ENCODE measurements at regions not wholly inside any gene's neighbourhood (a gene's known extent, or its start where the extent isn't known, plus 50 kb on each side); places are given as distances from the start of the nearest gene placed in this dataset.
A peak's percentile ranks its signal among the peaks of the same experiment; 100 is the strongest.

- no peaks in the 10 kb centered on the region for H3K36me3 Mint-ChIP-seq
- peaks cover 4 to 15% (median 5%) of the 10 kb centered on the region in 3 donors for H3K27me3 Mint-ChIP-seq (ENCODE audit: low read depth in 3 of 3)
- no peak overlapping the region for H3K4me3 Mint-ChIP-seq
- H3K4me1 Mint-ChIP-seq: peaks cover 8 to 10% of the 10 kb centered on the region in 2 donors
- H3K9me3 Mint-ChIP-seq: no peaks in the 10 kb centered on the region
- H3K27ac Mint-ChIP-seq: peak overlapping the region in 1 of 6 donors; percentile 7
- no peak for DNase-seq
Observed at GRCh38 chr9:134267305-134267880, 58.9 kb upstream of the RXRA start.

DNA sequence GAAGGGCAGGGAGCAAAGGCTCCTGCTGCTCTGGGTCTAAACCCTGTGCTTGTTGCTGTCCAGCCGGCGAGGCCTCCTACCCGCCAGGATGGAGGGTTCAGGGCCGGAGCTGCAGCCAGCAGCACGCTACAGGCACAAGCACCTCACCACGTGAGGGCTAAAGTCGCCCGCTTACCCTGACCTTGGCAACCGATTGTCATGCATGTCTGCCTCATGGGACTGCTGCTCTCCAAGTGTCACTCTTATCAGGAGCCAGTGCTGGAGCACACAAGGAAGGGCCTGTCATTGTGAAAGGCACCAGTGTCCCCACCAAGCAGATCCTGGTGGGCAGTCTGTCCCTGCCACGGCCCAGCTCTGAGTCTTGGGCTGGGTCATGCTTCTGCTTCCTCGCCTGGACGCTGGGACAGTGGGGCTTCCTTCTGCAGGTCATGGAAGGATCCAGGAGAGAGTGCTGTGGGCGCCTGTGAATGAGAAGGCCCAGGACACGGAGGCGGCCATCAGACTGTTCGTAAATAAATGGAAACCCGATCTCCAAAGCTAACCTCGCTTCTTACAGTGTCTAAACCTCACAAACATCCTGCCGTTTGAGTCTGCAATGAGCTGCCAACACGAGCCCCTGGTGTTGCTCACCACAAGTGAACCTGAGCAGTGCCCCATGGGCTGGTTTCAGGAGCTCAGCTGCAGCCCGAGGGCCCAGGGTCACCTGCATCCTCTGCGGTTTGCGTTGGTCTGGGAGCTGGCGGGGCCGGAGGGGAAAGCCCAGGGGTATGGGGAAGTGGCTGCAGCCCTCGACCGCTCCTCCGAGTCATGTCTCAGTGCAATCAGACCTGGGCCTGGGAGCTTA lies 58.2 kb upstream of the RXRA start:
- peak; percentile 40 to 53 (median 45) for DNase-seq
- H3K9me3 Mint-ChIP-seq: no peaks in the 10 kb centered on the region
- H3K36me3 Mint-ChIP-seq: no peaks in the 10 kb centered on the region
- peak overlapping the region in 3 of 5 donors; percentile 33 to 41 (median 33) for H3K4me3 Mint-ChIP-seq
- peaks cover 8 to 10% of the 10 kb centered on the region in 2 donors for H3K4me1 Mint-ChIP-seq
- peak overlapping the region in 3 of 6 donors; percentile 7 to 71 (median 42) for H3K27ac Mint-ChIP-seq
- peaks cover 4 to 15% (median 5%) of the 10 kb centered on the region in 3 donors for H3K27me3 Mint-ChIP-seq (ENCODE audit: low read depth in 3 of 3)

- DNase-seq: no peak
- Mint-ChIP-seq H3K4me3 (no peak overlapping the region), H3K36me3 (no peaks in the 10 kb centered on the region), H3K9me3 (no peaks in the 10 kb centered on the region), H3K27me3 (ENCODE audit: low read depth in 3 of 3) (peaks cover 4 to 13% (median 6%) of the 10 kb centered on the region in 3 donors), H3K27ac (peak overlapping the region in 1 of 6 donors; percentile 42), H3K4me1 (peaks cover 8 to 9% of the 10 kb centered on the region in 2 donors)
Observed at GRCh38 chr9:134268747-134269146, 57.5 kb upstream of the RXRA start.

DNA sequence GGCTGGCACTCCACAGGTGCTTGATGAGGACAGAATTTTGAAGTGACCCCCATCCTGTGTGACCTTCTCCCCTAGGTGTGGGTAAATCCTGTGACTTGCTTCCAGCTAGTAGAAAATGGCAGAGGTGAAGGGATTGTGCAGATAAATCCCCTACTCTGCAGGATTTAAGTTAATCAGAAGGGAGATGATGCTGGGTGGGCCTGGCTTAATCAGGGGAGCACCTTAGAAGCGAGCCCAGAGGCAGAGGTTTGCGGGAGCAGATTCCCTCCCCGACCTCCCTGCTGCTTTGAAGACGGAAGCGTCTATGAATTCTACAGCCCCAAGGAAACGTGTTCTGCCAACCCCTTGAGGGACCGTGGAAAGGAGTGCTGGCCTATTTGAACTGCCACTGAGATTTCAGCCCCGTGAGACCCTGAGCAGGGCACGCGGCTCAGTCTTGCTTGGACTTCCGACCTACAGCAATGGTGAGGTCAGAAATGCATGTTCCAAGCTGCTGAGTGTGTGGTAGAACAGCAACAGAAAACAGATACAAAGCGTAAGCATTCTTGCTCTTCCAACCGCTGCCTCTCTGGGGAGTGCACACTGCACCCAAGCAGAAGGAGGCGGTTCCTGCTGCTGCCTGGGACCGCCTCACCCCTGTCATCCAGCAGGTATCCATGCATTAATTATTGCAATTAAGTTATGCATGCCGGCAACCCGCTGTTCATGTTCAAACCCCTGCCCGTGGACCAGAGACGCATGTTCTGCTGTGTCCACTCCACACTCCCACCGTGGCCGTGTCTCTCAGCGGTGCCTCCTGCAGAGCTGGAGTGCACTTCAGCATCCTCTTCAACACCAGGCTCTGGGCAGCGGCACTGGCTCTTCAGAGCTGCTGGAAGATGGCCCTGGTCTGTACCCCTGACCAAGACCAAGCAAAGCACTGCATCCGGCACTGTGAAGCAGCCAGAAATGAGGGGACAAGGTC lies 54.6 kb upstream of the RXRA start:
- Mint-ChIP-seq H3K9me3 (no peaks in the 10 kb centered on the region), H3K27me3 (ENCODE audit: low read depth in 3 of 3) (peaks cover 4 to 12% (median 10%) of the 10 kb centered on the region in 3 donors), H3K4me1 (peaks cover 8 to 9% of the 10 kb centered on the region in 2 donors), H3K36me3 (no peaks in the 10 kb centered on the region), H3K27ac (no peak overlapping the region), H3K4me3 (no peak overlapping the region)
- no peak for DNase-seq

- no peak overlapping the region for H3K4me3 Mint-ChIP-seq
Observed at GRCh38 chr9:134272302-134273023, 53.8 kb upstream of the RXRA start.

DNA sequence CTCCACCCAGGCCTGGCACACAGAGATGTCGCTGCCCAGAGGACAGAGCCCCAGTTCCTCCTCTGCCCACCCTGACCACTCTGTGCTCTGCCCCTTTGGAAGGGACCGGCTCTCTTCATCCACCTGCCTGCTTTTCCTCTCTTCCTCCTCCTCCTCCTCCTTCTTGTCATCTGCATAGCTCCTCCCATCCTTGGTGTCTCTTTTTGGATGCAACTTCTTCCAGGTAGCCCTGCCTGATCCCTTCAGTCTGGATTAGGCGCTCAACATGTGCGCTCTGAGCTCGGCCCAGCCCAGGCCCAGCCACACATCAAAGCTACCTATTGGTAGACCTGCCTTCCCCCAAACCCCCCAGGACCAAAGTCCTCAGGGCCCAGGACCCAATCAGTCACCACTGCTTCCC lies 52.6 kb upstream of the RXRA start:
- H3K27me3 Mint-ChIP-seq (ENCODE audit: low read depth in 3 of 3): peaks cover 6 to 10% (median 8%) of the 10 kb centered on the region in 3 donors
- H3K4me1 Mint-ChIP-seq: peaks cover 0 to 3% of the 10 kb centered on the region in 2 donors
- no peak overlapping the region for H3K4me3 Mint-ChIP-seq
- H3K36me3 Mint-ChIP-seq: no peaks in the 10 kb centered on the region
- no peaks in the 10 kb centered on the region for H3K9me3 Mint-ChIP-seq
- no peak overlapping the region for H3K27ac Mint-ChIP-seq
- no peak for DNase-seq

More at GRCh38 chr9:134272302-134273023, 53.8 kb upstream of the RXRA start:
- Mint-ChIP-seq H3K9me3 (no peaks in the 10 kb centered on the region), H3K27ac (no peak overlapping the region), H3K27me3 (ENCODE audit: low read depth in 3 of 3) (peaks cover 4 to 12% (median 10%) of the 10 kb centered on the region in 3 donors), H3K4me1 (peaks cover 8 to 9% of the 10 kb centered on the region in 2 donors), H3K36me3 (no peaks in the 10 kb centered on the region)
- no peak for DNase-seq

GRCh38 chr9:134275375-134275774 lies 50.9 kb upstream of the RXRA start:
- no peaks in the 10 kb centered on the region for H3K9me3 Mint-ChIP-seq
- H3K36me3 Mint-ChIP-seq: no peaks in the 10 kb centered on the region
- DNase-seq: no peak
- H3K27me3 Mint-ChIP-seq (ENCODE audit: low read depth in 3 of 3): peaks cover 3 to 10% (median 5%) of the 10 kb centered on the region in 3 donors
- H3K27ac Mint-ChIP-seq: no peak overlapping the region
- no peak overlapping the region for H3K4me3 Mint-ChIP-seq
- H3K4me1 Mint-ChIP-seq: no peaks in the 10 kb centered on the region

DNA sequence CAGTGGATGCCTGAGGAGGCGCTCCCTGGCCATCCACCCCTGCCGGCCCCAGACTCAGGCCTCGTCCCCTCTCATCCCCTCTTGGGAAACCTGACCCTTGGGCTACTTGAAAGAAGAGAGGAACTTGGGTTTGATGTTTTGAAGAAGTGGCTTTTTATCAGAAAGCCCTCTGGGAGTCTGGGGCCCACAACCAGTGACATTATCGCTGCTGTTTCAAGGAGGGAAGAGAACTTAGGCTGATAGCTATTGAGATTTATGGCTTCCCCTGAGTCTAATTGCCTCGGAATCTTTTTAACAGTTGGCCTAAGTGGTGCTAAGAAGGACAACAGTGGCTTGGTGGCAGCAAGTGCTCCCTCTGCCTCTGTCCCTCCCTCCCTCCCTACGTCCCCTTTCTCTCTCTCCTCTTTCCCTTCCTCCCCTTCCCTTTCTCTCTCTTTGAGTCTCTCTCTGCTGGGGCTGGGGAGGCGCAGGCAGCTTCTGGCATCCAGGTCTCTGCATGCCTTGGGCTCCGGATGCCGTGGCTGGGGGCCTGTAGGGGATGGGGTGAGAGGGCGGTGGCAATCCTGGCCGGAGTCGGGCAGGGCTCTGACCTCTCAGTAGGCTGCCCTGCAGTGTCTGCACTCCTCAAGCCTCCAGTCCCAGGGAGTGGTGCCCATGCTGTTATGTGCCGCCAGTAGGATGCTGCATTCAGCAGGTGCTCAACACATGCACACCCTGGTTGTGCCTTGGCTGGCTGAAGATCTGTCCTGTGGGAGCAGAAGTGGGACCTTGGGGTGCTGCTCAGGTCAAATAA lies 49.6 kb upstream of the RXRA start:
- H3K36me3 Mint-ChIP-seq: no peaks in the 10 kb centered on the region
- H3K4me3 Mint-ChIP-seq: no peak overlapping the region
- no peak for DNase-seq

More for the DNA sequence above, 49.6 kb upstream of the RXRA start:
- Mint-ChIP-seq H3K9me3 (no peaks in the 10 kb centered on the region), H3K27me3 (ENCODE audit: low read depth in 3 of 3) (peaks cover 4 to 8% (median 4%) of the 10 kb centered on the region in 3 donors), H3K27ac (peak overlapping the region in 1 of 6 donors; percentile 5), H3K4me1 (no peaks in the 10 kb centered on the region)

All from immature natural killer cell (primary cell).